GM12875 (cell line): ENCODE measurements at regions not wholly inside any gene's neighbourhood (a gene's known extent, or its start where the extent isn't known, plus 50 kb on each side); places are given as distances from the start of the nearest gene placed in this dataset.

Experiments
- H3K4me3 ChIP-seq: one replicate; pipeline ENCODE4 v1.5.1; 2011; ENCODE audit warnings: low read depth, low read length, control low read depth
- CTCF ChIP-seq: IDR thresholded peaks from 2 replicates; pipeline ENCODE4 v1.5.1; 2011; ENCODE audit warnings: low read depth, mild to moderate bottlenecking, control low read depth, inconsistent platforms, low read length, moderate library complexity, borderline replicate concordance; ENCODE audit not compliant: insufficient read depth

DNA sequence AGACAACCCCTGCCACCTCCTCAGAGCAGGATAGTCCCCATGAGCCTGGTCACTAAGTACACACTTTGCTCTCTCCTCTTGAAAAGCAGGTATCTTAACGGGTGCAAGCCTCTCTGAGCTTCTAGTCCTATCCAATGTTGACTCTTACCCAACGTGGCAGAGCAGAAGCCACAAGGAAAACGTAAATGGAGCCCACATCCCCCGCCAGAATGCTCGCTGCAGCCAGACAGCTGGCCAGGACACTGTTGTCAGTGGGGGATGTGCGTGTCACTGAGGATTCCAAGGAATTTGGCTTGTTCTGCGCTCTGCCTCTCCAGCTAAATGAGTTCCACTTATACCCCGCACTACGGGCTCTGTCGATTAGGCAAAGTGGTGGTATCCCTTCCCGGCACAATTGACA lies 67.8 kb upstream of the IGF1R start:
- no peak for TF ChIP-seq CTCF
- H3K4me3 ChIP-seq, result no peak overlapping the region

- no peak for TF ChIP-seq CTCF
- no peak overlapping the region for H3K4me3 ChIP-seq
These were observed 66.6 kb upstream of the IGF1R start for GRCh38 chr15:98581715-98582114.

- H3K4me3 ChIP-seq, result no peak overlapping the region
- TF ChIP-seq CTCF, result no peak
These were observed 65.3 kb upstream of the IGF1R start for GRCh38 chr15:98582900-98583554.

GRCh38 chr15:98583771-98584430 lies 64.4 kb upstream of the IGF1R start:
- no peak for TF ChIP-seq CTCF

DNA sequence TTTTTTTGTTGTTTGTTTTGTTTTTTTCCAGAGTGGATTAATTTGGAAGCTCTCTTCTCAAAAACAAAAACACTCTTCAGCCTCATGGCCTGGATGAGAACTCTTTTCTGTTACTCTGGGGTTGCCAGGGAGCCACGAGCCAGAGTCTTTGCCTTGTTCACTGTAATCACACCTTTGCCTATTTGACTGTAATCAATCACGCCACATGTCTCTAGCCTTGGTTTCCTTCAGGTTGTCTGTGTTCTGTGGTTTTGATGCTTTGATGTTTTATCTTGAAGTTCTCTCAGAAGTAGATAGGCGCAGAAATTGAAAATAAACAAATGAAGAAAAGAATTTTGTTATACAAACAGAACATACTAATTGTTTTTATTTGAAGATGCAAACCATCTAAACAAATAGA lies 62.3 kb upstream of the IGF1R start:
- no peak for TF ChIP-seq CTCF
- no peak overlapping the region for H3K4me3 ChIP-seq

More at GRCh38 chr15:98583771-98584430, 64.4 kb upstream of the IGF1R start:
- no peak overlapping the region for H3K4me3 ChIP-seq

- no peak for TF ChIP-seq CTCF
These were observed 56.2 kb upstream of the IGF1R start for GRCh38 chr15:98592136-98592535.

GRCh38 chr15:98596131-98596530 lies 52.2 kb upstream of the IGF1R start:
- TF ChIP-seq CTCF, result no peak

More at GRCh38 chr15:98592136-98592535, 56.2 kb upstream of the IGF1R start:
- H3K4me3 ChIP-seq, result no peak overlapping the region

More at GRCh38 chr15:98596131-98596530, 52.2 kb upstream of the IGF1R start:
- no peak overlapping the region for H3K4me3 ChIP-seq
